Mesendoderm (in vitro differentiated cells): ENCODE measurements at regions not wholly inside any gene's neighbourhood (a gene's known extent, or its start where the extent isn't known, plus 50 kb on each side); places are given as distances from the start of the nearest gene placed in this dataset.

Experiments
- DNase-seq: peaks from one replicate; pipeline ENCODE4 v3.0.0; 2013
- H2AK5ac ChIP-seq: 2 replicates; pipeline ENCODE4 v1.6.1; 2013; ENCODE audit warnings: low read length, inconsistent platforms
- H2BK120ac ChIP-seq: 2 replicates; pipeline ENCODE4 v1.6.1; 2013; ENCODE audit warnings: low read depth, mild to moderate bottlenecking, low read length, moderate library complexity, mixed read lengths
- H2BK15ac ChIP-seq: replicated peaks from 2 replicates; pipeline ENCODE4 v1.6.1; 2013; ENCODE audit warnings: low read depth, mild to moderate bottlenecking, moderate library complexity
- H2BK5ac ChIP-seq: 2 replicates; pipeline ENCODE4 v1.6.1; 2013; ENCODE audit warnings: low read length, inconsistent platforms
- H3K18ac ChIP-seq: 2 replicates; pipeline ENCODE4 v1.6.1; 2013; ENCODE audit warnings: mild to moderate bottlenecking, low read length, mixed read lengths
- H3K23ac ChIP-seq: one replicate; pipeline ENCODE4 v1.6.1; 2013; ENCODE audit warnings: low read length
- H3K27ac ChIP-seq: 2 replicates; pipeline ENCODE4 v1.5.1; 2013; ENCODE audit warnings: low read depth, mild to moderate bottlenecking, inconsistent platforms, low read length, moderate library complexity
- H3K27me3 ChIP-seq: 2 replicates; pipeline ENCODE4 v1.6.1; 2013; ENCODE audit warnings: low read length, control low read depth, mild to moderate bottlenecking, inconsistent platforms; ENCODE audit not compliant: insufficient read depth, poor library complexity
- H3K36me3 ChIP-seq: 2 replicates; pipeline ENCODE4 v1.6.1; 2013; ENCODE audit warnings: low read length, inconsistent platforms; ENCODE audit not compliant: control insufficient read depth, insufficient read depth
- H3K4ac ChIP-seq: one replicate; pipeline ENCODE4 v1.6.1; 2013; ENCODE audit warnings: low read depth, mild to moderate bottlenecking, low read length, moderate library complexity
- H3K4me1 ChIP-seq: 2 replicates; pipeline ENCODE4 v1.6.1; 2013; ENCODE audit warnings: low read depth, low read length, inconsistent platforms; ENCODE audit not compliant: control insufficient read depth
- H3K4me2 ChIP-seq: 2 replicates; pipeline ENCODE4 v1.6.1; 2013; ENCODE audit warnings: low read length
- H3K4me3 ChIP-seq: 2 replicates; pipeline ENCODE4 v1.5.1; 2013; ENCODE audit warnings: mild to moderate bottlenecking, low read length
- H3K56ac ChIP-seq: one replicate; pipeline ENCODE4 v1.6.1; 2013; ENCODE audit warnings: low read length
- H3K79me1 ChIP-seq: 2 replicates; pipeline ENCODE4 v1.6.1; 2013; ENCODE audit warnings: low read length, inconsistent platforms
- H3K79me2 ChIP-seq: 2 replicates; pipeline ENCODE4 v1.6.1; 2013; ENCODE audit warnings: mild to moderate bottlenecking, low read length; ENCODE audit not compliant: control insufficient read depth, insufficient read depth
- H3K9ac ChIP-seq: 2 replicates; pipeline ENCODE4 v1.6.1; 2013; ENCODE audit warnings: low read length, inconsistent platforms
- H4K5ac ChIP-seq: one replicate; pipeline ENCODE4 v1.6.1; 2013; ENCODE audit warnings: low read length
- H4K8ac ChIP-seq: one replicate; pipeline ENCODE4 v1.6.1; 2013; ENCODE audit warnings: low read depth, mild to moderate bottlenecking, control low read depth, low read length, moderate library complexity
- WGBS: extraction: QIAGEN DNeasy Blood & Tissue Kit; methylation state at CpG from one replicate; pipeline ENCODE4 v1.1.7; 2013; ENCODE audit warnings: low lambda C conversion rate, missing lambda C conversion rate; ENCODE audit not compliant: insufficient coverage; ENCODE audit errors: extremely low coverage; 5-methylcytosine and 5-hydroxymethylcytosine counted together

DNA sequence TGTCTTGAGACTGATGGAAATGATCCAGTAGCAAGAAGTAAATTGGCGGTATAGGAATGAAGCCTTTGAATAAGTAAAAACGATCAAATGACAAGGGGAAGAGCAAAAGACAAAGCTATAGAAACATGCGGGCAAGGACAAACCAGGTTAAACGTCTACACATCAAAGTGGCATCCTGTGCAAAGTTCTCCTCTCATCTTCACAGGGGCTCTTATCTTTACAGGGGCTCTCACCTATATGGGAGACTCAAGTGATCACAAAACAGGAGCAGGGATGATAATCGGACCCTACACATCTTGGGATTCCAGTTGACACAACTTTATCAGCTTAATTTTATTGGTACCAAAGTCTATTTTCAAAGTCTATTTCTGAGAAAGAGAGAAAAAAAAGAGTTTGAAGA is 1778.9 kb upstream of the CELF4 start:
- Histone ChIP-seq H2BK15ac (no peak overlapping the region), H3K9ac (no peak overlapping the region), H3K79me1 (no peaks in the 10 kb centered on the region), H3K4me3 (no peak overlapping the region), H4K5ac (no peak overlapping the region), H2AK5ac (no peak overlapping the region), H2BK5ac (no peak overlapping the region), H3K4me2 (no peak overlapping the region), H3K18ac (no peak overlapping the region), H3K23ac (no peak overlapping the region), H3K27ac (no peak overlapping the region), H3K79me2 (no peaks in the 10 kb centered on the region), H3K56ac (no peak overlapping the region), H3K4me1 (peaks cover 5% of the 10 kb centered on the region), H4K8ac (no peak overlapping the region), H3K27me3 (no peaks in the 10 kb centered on the region), H3K4ac (no peak overlapping the region), H2BK120ac (no peak overlapping the region), H3K36me3 (no peaks in the 10 kb centered on the region)
- no peak for DNase-seq
- no CpG with 5 or more reads among the region's 5 CpGs for WGBS

GRCh38 chr18:39341129-39341528 is 1775.5 kb upstream of the CELF4 start:
- H2BK120ac ChIP-seq, result no peak overlapping the region
- H2BK15ac ChIP-seq, result no peak overlapping the region
- H2BK5ac ChIP-seq, result no peak overlapping the region
- WGBS, result no CpG with 5 or more reads among the region's 2 CpGs
- DNase-seq, result no peak
- no peak overlapping the region for H3K27ac ChIP-seq
- no peak overlapping the region for H3K18ac ChIP-seq
- no peaks in the 10 kb centered on the region for H3K79me2 ChIP-seq
- H3K4me1 ChIP-seq, result no peaks in the 10 kb centered on the region
- H3K4me3 ChIP-seq, result no peak overlapping the region
- no peak overlapping the region for H4K8ac ChIP-seq
- no peaks in the 10 kb centered on the region for H3K27me3 ChIP-seq
- H3K79me1 ChIP-seq, result no peaks in the 10 kb centered on the region
- no peak overlapping the region for H3K56ac ChIP-seq
- no peaks in the 10 kb centered on the region for H3K36me3 ChIP-seq
- H2AK5ac ChIP-seq, result no peak overlapping the region
- no peak overlapping the region for H3K9ac ChIP-seq
- no peak overlapping the region for H3K4me2 ChIP-seq
- no peak overlapping the region for H3K4ac ChIP-seq
- H4K5ac ChIP-seq, result no peak overlapping the region
- H3K23ac ChIP-seq, result no peak overlapping the region

- H2BK120ac ChIP-seq, result no peak overlapping the region
- no peak overlapping the region for H4K5ac ChIP-seq
- H3K4me2 ChIP-seq, result no peak overlapping the region
- no peak overlapping the region for H2BK5ac ChIP-seq
- no peak overlapping the region for H3K27ac ChIP-seq
- H3K79me1 ChIP-seq, result no peaks in the 10 kb centered on the region
- H3K9ac ChIP-seq, result no peak overlapping the region
- no peak overlapping the region for H2AK5ac ChIP-seq
- H3K56ac ChIP-seq, result no peak overlapping the region
- no peak overlapping the region for H4K8ac ChIP-seq
- H3K23ac ChIP-seq, result no peak overlapping the region
- DNase-seq, result no peak
- no peaks in the 10 kb centered on the region for H3K4me1 ChIP-seq
- WGBS, result no CpG with 5 or more reads among the region's 1 CpG
- H3K27me3 ChIP-seq, result no peaks in the 10 kb centered on the region
- H2BK15ac ChIP-seq, result no peak overlapping the region
- no peak overlapping the region for H3K4ac ChIP-seq
- H3K36me3 ChIP-seq, result no peaks in the 10 kb centered on the region
- no peak overlapping the region for H3K4me3 ChIP-seq
- H3K18ac ChIP-seq, result no peak overlapping the region
- H3K79me2 ChIP-seq, result no peaks in the 10 kb centered on the region
These were observed 1774.8 kb upstream of the CELF4 start for GRCh38 chr18:39340418-39340817.

- H3K36me3 ChIP-seq, result no peaks in the 10 kb centered on the region
- H3K4me1 ChIP-seq, result no peaks in the 10 kb centered on the region
- no peak overlapping the region for H3K9ac ChIP-seq
- no peak overlapping the region for H2BK5ac ChIP-seq
- no peak overlapping the region for H4K8ac ChIP-seq
- no peak overlapping the region for H3K27ac ChIP-seq
- H2BK15ac ChIP-seq, result no peak overlapping the region
- H3K27me3 ChIP-seq, result no peaks in the 10 kb centered on the region
- no peak overlapping the region for H2BK120ac ChIP-seq
- DNase-seq, result no peak
- no peak overlapping the region for H3K4me2 ChIP-seq
- H3K79me2 ChIP-seq, result no peaks in the 10 kb centered on the region
- H3K23ac ChIP-seq, result no peak overlapping the region
- no peak overlapping the region for H3K4ac ChIP-seq
- no peak overlapping the region for H2AK5ac ChIP-seq
- H3K56ac ChIP-seq, result no peak overlapping the region
- H3K79me1 ChIP-seq, result no peaks in the 10 kb centered on the region
- no peak overlapping the region for H3K4me3 ChIP-seq
- no peak overlapping the region for H4K5ac ChIP-seq
- no peak overlapping the region for H3K18ac ChIP-seq
These were observed 1764.1 kb upstream of the CELF4 start for GRCh38 chr18:39329496-39330275.

DNA sequence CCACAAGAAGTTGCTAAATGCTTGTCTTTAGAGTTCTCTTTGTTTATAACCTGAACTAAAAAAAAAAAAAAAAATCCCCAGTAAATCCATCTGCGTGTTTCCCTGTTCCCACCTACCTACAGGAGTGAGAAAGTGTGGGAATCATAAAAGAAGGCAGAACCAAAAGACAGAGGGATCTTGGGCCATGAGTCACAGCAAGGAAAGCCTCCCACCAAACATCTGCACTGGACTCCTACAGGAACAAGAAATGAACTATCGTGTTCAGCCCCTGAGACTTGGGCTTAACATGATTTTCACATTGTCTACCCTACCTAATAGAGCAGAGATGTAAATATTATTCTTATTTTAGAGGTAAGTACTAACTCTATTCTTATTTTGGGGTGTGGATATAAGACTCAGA is 1761.2 kb upstream of the CELF4 start:
- Histone ChIP-seq H2BK5ac (no peak overlapping the region), H3K79me1 (no peaks in the 10 kb centered on the region), H3K4me3 (no peak overlapping the region), H3K23ac (no peak overlapping the region), H2AK5ac (no peak overlapping the region), H3K79me2 (no peaks in the 10 kb centered on the region), H4K8ac (no peak overlapping the region), H3K27me3 (no peaks in the 10 kb centered on the region), H3K9ac (no peak overlapping the region), H3K4me1 (no peaks in the 10 kb centered on the region), H3K18ac (no peak overlapping the region), H2BK15ac (no peak overlapping the region), H3K4ac (no peak overlapping the region), H4K5ac (no peak overlapping the region), H2BK120ac (no peak overlapping the region), H3K27ac (no peak overlapping the region), H3K36me3 (no peaks in the 10 kb centered on the region), H3K56ac (no peak overlapping the region), H3K4me2 (no peak overlapping the region)
- WGBS, result no CpG with 5 or more reads among the region's 2 CpGs
- DNase-seq, result no peak

DNA sequence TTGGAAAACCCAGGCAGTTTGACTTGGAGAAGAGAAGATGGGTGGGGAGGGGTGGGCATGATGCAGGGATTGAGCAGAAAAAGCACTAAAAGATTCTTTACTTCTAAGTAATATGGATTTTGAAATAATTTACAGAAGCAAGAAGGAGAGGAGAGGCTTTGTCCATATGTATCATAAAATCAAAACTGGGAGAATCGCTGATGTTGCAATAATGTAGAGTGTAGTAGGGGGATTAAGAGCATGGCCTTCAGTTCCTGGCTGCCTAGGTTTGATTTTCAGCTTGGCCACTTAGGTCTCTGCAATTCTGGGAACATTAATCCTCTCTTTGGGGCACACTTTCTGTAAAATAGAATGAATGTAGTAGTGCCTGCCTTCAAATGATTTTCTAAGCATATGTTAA is 1760.4 kb upstream of the CELF4 start:
- no CpG with 5 or more reads among the region's 1 CpG for WGBS
- Histone ChIP-seq H2BK120ac (no peak overlapping the region), H3K9ac (no peak overlapping the region), H3K23ac (no peak overlapping the region), H3K79me2 (no peaks in the 10 kb centered on the region), H3K36me3 (no peaks in the 10 kb centered on the region), H3K4me1 (no peaks in the 10 kb centered on the region), H3K4ac (no peak overlapping the region), H2BK15ac (no peak overlapping the region), H3K27me3 (no peaks in the 10 kb centered on the region), H3K79me1 (no peaks in the 10 kb centered on the region), H2BK5ac (no peak overlapping the region), H4K8ac (no peak overlapping the region), H3K56ac (no peak overlapping the region), H2AK5ac (no peak overlapping the region), H3K18ac (no peak overlapping the region), H4K5ac (no peak overlapping the region), H3K4me2 (no peak overlapping the region), H3K4me3 (no peak overlapping the region), H3K27ac (no peak overlapping the region)
- DNase-seq, result no peak
